ENCODE measurements at regions not wholly inside any gene's neighbourhood (a gene's known extent, or its start where the extent isn't known, plus 50 kb on each side); places are given as distances from the start of the nearest gene placed in this dataset.

- TF ChIP-seq E2F5 (CRISPR knock-in tag; IDR thresholded peaks at IDR 0.05) (no peak), MCM7 (IDR thresholded peaks at IDR 0.05) (no peak), GTF2F1 (IDR thresholded peaks at IDR 0.05; ENCODE audit: low read depth, low read length) (no peak), ZNF584 (CRISPR knock-in tag; IDR thresholded peaks at IDR 0.05; ENCODE audit: low read depth) (0 out of 2 replicates have a peak, but pooled peaks have one; percentile 33), ATF7 (IDR thresholded peaks at IDR 0.05) (peak; percentile 40; the same call in 1 of the 2 replicates), MAFG (tag; conservative IDR thresholded peaks at IDR 0.05) (no peak), NCOA6 (IDR thresholded peaks at IDR 0.05) (no peak), KAT2B (IDR thresholded peaks at IDR 0.05; ENCODE audit: low read depth, low read length) (no peak), GMEB1 (CRISPR knock-in tag; IDR thresholded peaks at IDR 0.05) (no peak), ZNF655 (CRISPR knock-in tag; IDR thresholded peaks at IDR 0.05) (no peak), PPARD (CRISPR knock-in tag; IDR thresholded peaks at IDR 0.05) (no peak), SP1 (CRISPR knock-in tag; IDR thresholded peaks at IDR 0.05) (0 out of 2 replicates have a peak, but pooled peaks have one; percentile 43), FOXA1 (IDR thresholded peaks at IDR 0.05; ENCODE audit: borderline replicate concordance) (no peak), NFIX (CRISPR knock-in tag; IDR thresholded peaks at IDR 0.05; ENCODE audit: low read depth) (no peak), GABPA (tag; conservative IDR thresholded peaks at IDR 0.05; ENCODE audit: low read depth) (peak; percentile 82), SRF (CRISPR knock-in tag; IDR thresholded peaks at IDR 0.05) (no peak), NFRKB (IDR thresholded peaks at IDR 0.05; ENCODE audit: low read depth) (no peak), CREB3 (tag; conservative IDR thresholded peaks at IDR 0.05; ENCODE audit: low read depth) (no peak), FOXK2 (conservative IDR thresholded peaks at IDR 0.05 in 1 of 2, IDR thresholded peaks at IDR 0.05 in 1 of 2; ENCODE audit: low read depth in 2 of 2) (peak; percentile 28 to 66; a peak in 2 of 4 replicates), ZNF124 (CRISPR knock-in tag; IDR thresholded peaks at IDR 0.05) (no peak), ZNF253 (CRISPR knock-in tag; conservative IDR thresholded peaks at IDR 0.05) (no peak), ZNF589 (CRISPR knock-in tag; IDR thresholded peaks at IDR 0.05; ENCODE audit: low read depth) (no peak; the same call in 1 of the 2 replicates), ZFP36 (IDR thresholded peaks at IDR 0.05; ENCODE audit: low read depth, low read length, partially characterized antibody) (no peak)
Observed at GRCh38 chr2:196239622-196240587, 68.5 kb upstream of the STK17B start (continued).
